Nephron (organoid): ENCODE measurements at regions not wholly inside any gene's neighbourhood (a gene's known extent, or its start where the extent isn't known, plus 50 kb on each side); places are given as distances from the start of the nearest gene placed in this dataset.

Experiments used
- H3K27ac Mint-ChIP-seq, 3 experiments: 2 replicates each; pipeline ENCODE4 v1.8.0; 2020; ENCODE audit warnings: mixed read lengths in 3 of 3, mild to moderate bottlenecking in 2 of 3, moderate library complexity in 1 of 3
- H3K27me3 Mint-ChIP-seq: 2 replicates; pipeline ENCODE4 v1.8.0; 2021; ENCODE audit warnings: low read depth, mild to moderate bottlenecking, moderate library complexity, mixed read lengths
- H3K36me3 Mint-ChIP-seq: 2 replicates; pipeline ENCODE4 v1.8.0; 2020; ENCODE audit warnings: low read depth, mixed read lengths
- H3K4me1 Mint-ChIP-seq: 2 replicates; pipeline ENCODE4 v1.8.0; 2020; ENCODE audit warnings: mixed read lengths
- H3K4me3 Mint-ChIP-seq, 3 experiments: 2 replicates each; pipeline ENCODE4 v1.8.0; 2020; ENCODE audit warnings: mild to moderate bottlenecking in 3 of 3, mixed read lengths in 3 of 3, moderate library complexity in 2 of 3
- H3K9me3 Mint-ChIP-seq: 2 replicates; pipeline ENCODE4 v1.8.0; 2020; ENCODE audit warnings: mixed read lengths
- TF ChIP-seq, protein P1 (sequence below), 3 experiments: fragments of 200-600 bp; sonication (generic); IDR thresholded peaks; one replicate each; pipeline ENCODE4 v1.5.0; 2021; ENCODE audit warnings: antibody characterized with exemption in 3 of 3; ENCODE audit not compliant: unreplicated experiment in 3 of 3

DNA sequence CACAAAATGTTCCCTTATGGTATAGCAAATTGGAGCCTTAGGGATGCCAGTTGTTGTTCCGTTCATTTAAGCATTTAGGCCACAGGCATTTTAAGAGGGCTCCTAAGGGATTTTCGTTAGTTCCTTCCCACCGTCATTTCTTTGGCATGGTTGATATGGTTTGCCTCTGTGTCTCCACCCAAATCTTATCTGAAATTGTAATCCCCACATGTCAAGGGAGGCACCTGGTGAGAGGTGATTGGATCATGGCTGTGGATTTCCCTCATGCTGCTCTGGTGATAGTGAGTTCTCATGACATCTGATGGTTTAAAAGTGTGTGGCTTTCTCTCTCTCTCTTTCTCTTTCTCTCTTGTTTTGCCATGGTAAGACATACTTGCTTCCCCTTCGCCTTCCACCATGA, 104.1 kb downstream of the ASB9 start:
- H3K27ac Mint-ChIP-seq, result no peak overlapping the region
- H3K9me3 Mint-ChIP-seq, result peaks cover 3% of the 10 kb centered on the region
- TF ChIP-seq, protein P1, sequence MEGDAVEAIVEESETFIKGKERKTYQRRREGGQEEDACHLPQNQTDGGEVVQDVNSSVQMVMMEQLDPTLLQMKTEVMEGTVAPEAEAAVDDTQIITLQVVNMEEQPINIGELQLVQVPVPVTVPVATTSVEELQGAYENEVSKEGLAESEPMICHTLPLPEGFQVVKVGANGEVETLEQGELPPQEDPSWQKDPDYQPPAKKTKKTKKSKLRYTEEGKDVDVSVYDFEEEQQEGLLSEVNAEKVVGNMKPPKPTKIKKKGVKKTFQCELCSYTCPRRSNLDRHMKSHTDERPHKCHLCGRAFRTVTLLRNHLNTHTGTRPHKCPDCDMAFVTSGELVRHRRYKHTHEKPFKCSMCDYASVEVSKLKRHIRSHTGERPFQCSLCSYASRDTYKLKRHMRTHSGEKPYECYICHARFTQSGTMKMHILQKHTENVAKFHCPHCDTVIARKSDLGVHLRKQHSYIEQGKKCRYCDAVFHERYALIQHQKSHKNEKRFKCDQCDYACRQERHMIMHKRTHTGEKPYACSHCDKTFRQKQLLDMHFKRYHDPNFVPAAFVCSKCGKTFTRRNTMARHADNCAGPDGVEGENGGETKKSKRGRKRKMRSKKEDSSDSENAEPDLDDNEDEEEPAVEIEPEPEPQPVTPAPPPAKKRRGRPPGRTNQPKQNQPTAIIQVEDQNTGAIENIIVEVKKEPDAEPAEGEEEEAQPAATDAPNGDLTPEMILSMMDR (IDR thresholded peaks at IDR 0.05; ENCODE audit: unreplicated experiment in 3 of 3), result no peak
- no peak overlapping the region for H3K4me3 Mint-ChIP-seq
- H3K27me3 Mint-ChIP-seq, result no peaks in the 10 kb centered on the region
- no peaks in the 10 kb centered on the region for H3K4me1 Mint-ChIP-seq
- no peaks in the 10 kb centered on the region for H3K36me3 Mint-ChIP-seq

DNA sequence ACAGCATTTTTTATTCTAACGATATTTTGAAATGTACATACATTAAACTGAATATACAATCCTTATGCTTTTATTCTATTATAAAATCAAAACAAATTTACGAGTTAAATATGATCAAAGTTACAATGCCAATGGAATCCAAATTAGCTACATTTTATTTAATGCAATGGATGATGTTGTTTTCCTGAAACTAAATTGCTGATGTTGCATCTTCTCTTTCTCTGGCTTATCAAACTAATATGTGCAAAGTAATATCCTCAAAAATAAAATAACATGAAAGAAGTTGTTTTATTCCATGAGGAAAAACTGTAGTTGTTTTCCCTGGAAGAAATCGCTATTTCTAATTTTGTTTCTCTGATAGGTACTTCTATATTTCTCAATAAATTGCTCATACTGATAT, 106.8 kb downstream of the ASB9 start:
- H3K27ac Mint-ChIP-seq, result no peak overlapping the region
- no peaks in the 10 kb centered on the region for H3K27me3 Mint-ChIP-seq
- no peak overlapping the region for H3K4me3 Mint-ChIP-seq
- H3K36me3 Mint-ChIP-seq, result no peaks in the 10 kb centered on the region
- TF ChIP-seq, protein P1 (IDR thresholded peaks at IDR 0.05; ENCODE audit: unreplicated experiment in 3 of 3), result no peak
- no peaks in the 10 kb centered on the region for H3K4me1 Mint-ChIP-seq
- no peaks in the 10 kb centered on the region for H3K9me3 Mint-ChIP-seq

DNA sequence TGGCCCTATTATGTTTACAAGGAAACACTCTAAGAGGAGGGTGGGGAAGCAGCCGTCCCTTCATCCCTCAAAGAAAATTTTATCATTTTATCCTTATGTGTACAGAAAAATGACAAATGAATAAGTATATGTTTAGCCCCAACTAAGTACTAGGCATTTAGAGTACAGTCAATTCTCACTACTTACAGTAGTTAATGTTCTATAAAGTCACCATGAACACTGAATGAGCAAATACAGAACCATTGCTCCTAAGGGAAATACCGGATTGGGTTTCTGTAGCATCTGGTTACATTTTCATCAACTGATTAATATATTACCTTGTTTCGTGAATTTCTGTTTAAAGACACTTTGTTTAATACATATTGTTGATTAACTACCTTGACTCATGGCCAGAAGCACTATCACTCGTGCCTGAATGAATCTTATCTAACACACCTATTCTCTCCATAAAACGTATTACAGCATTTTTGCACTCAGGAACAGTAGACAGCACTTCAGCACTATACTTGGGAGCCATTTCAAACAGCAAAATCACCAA, 109.3 kb downstream of the ASB9 start:
- Mint-ChIP-seq H3K4me3 (no peak overlapping the region), H3K9me3 (no peaks in the 10 kb centered on the region), H3K4me1 (no peaks in the 10 kb centered on the region), H3K36me3 (no peaks in the 10 kb centered on the region), H3K27ac (peak overlapping the region in 1 of 3 experiments; percentile 3), H3K27me3 (no peaks in the 10 kb centered on the region)
- TF ChIP-seq, protein P1 (IDR thresholded peaks at IDR 0.05; ENCODE audit: unreplicated experiment in 3 of 3), result no peak

DNA sequence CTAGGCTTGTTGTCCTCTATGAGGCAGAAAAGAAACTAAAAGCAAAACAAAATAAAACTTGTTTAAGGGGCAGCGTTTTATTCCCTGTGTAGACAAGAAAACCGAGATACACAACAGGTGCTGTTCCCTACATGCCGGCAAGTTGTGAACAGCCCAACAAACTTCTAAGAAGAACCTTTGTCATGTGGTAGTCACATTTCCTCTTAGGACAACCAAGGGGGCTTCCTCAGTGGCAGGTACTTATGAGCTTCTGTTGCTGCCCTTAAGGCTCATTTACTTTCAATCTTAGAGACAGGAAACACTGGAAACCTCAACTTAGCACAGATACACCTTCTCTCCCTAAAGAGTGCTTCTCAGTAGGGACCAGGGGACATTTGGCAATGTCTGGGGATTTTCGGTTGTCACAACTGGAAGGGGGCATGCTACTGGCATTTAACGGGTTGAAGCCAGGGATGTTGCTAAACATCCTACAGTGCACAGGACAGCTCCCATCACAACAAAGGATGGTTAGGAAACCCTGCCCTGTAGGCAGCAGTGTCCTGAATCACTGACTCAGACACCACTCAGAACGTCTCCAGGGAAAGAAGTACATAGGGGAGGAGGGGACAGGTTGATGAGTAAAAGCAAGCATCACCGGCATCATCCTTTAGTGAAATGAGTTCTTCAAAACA, 111.0 kb downstream of the ASB9 start:
- no peak overlapping the region for H3K4me3 Mint-ChIP-seq
- H3K27me3 Mint-ChIP-seq, result no peaks in the 10 kb centered on the region
- no peaks in the 10 kb centered on the region for H3K4me1 Mint-ChIP-seq
- H3K9me3 Mint-ChIP-seq, result peaks cover 6% of the 10 kb centered on the region
- H3K36me3 Mint-ChIP-seq, result no peaks in the 10 kb centered on the region
- TF ChIP-seq, protein P1 (IDR thresholded peaks at IDR 0.05; ENCODE audit: unreplicated experiment in 3 of 3), result no peak
- H3K27ac Mint-ChIP-seq, result no peak overlapping the region

- Mint-ChIP-seq H3K36me3 (no peaks in the 10 kb centered on the region), H3K27me3 (no peaks in the 10 kb centered on the region), H3K4me3 (no peak overlapping the region), H3K9me3 (peaks cover 6% of the 10 kb centered on the region), H3K27ac (no peak overlapping the region), H3K4me1 (no peaks in the 10 kb centered on the region)
- TF ChIP-seq, protein P1 (IDR thresholded peaks at IDR 0.05; ENCODE audit: unreplicated experiment in 3 of 3), result no peak
Observed at GRCh38 chrX:15158350-15158735, 111.5 kb downstream of the ASB9 start.

- Mint-ChIP-seq H3K27ac (no peak overlapping the region), H3K4me3 (no peak overlapping the region), H3K4me1 (no peaks in the 10 kb centered on the region), H3K36me3 (no peaks in the 10 kb centered on the region), H3K9me3 (peaks cover 6% of the 10 kb centered on the region), H3K27me3 (no peaks in the 10 kb centered on the region)
- TF ChIP-seq, protein P1 (IDR thresholded peaks at IDR 0.05; ENCODE audit: unreplicated experiment in 3 of 3), result no peak
Observed at GRCh38 chrX:15157624-15158023, 112.3 kb downstream of the ASB9 start.
